ENCODE measurements at regions not wholly inside any gene's neighbourhood (a gene's known extent, or its start where the extent isn't known, plus 50 kb on each side); places are given as distances from the start of the nearest gene placed in this dataset.

- no peak for DNase-seq
- Histone ChIP-seq H3K4me3 (no peak overlapping the region), H3K4me1 (ENCODE audit: insufficient read depth) (peaks cover 9% of the 10 kb centered on the region), H3K27me3 (no peaks in the 10 kb centered on the region), H3K27ac (no peak overlapping the region), H3K9me3 (no peaks in the 10 kb centered on the region), H3K36me3 (no peaks in the 10 kb centered on the region)
- 87 to 91% (median 90%) methylated on average over 3 of the region's 3 CpGs for WGBS, 3 donors
- no peak for TF ChIP-seq CTCF (IDR thresholded peaks at IDR 0.05)
- intact Hi-C loops (cut with DNase I): no loop called here
These were observed 64.3 kb upstream of the BCL6 start for GRCh38 chr3:187809612-187809991.

- H3K9me3 ChIP-seq: no peaks in the 10 kb centered on the region
- 41 to 55% (median 42%) methylated on average over 3 of the region's 3 CpGs for WGBS, 3 donors
- peaks cover 9% of the 10 kb centered on the region for H3K4me1 ChIP-seq (ENCODE audit: insufficient read depth)
- no peaks in the 10 kb centered on the region for H3K36me3 ChIP-seq
- intact Hi-C loops (cut with DNase I): no loop called here
- TF ChIP-seq CTCF (IDR thresholded peaks at IDR 0.05) (no peak), POLR2A (IDR thresholded peaks at IDR 0.05) (no peak), EP300 (IDR thresholded peaks at IDR 0.05) (no peak)
- no peak overlapping the region for H3K4me3 ChIP-seq
- no peaks in the 10 kb centered on the region for H3K27me3 ChIP-seq
- DNase-seq: no peak
- H3K27ac ChIP-seq: no peak overlapping the region
These were observed 64.8 kb upstream of the BCL6 start for GRCh38 chr3:187810021-187810446.

- TF ChIP-seq EP300 (IDR thresholded peaks at IDR 0.05) (no peak), CTCF (IDR thresholded peaks at IDR 0.05) (no peak), POLR2A (IDR thresholded peaks at IDR 0.05) (no peak)
- no peaks in the 10 kb centered on the region for H3K36me3 ChIP-seq
- H3K27ac ChIP-seq: no peak overlapping the region
- intact Hi-C loops (cut with DNase I): no loop called here
- no peaks in the 10 kb centered on the region for H3K9me3 ChIP-seq
- WGBS, 3 donors: 89 to 94% (median 90%) methylated on average over 4 of the region's 4 CpGs
- H3K27me3 ChIP-seq: no peaks in the 10 kb centered on the region
- peaks cover 9% of the 10 kb centered on the region for H3K4me1 ChIP-seq (ENCODE audit: insufficient read depth)
- DNase-seq: no peak
- H3K4me3 ChIP-seq: no peak overlapping the region
These were observed 66.5 kb upstream of the BCL6 start for GRCh38 chr3:187811585-187812250.

- no peaks in the 10 kb centered on the region for H3K36me3 ChIP-seq
- H3K4me3 ChIP-seq: no peak overlapping the region
- no peak overlapping the region for H3K27ac ChIP-seq
- intact Hi-C loops (cut with DNase I): no loop called here
- H3K9me3 ChIP-seq: no peaks in the 10 kb centered on the region
- no peak for DNase-seq
- no peak for TF ChIP-seq EP300 (IDR thresholded peaks at IDR 0.05)
- TF ChIP-seq CTCF (IDR thresholded peaks at IDR 0.05): no peak
- no peak for TF ChIP-seq POLR2A (IDR thresholded peaks at IDR 0.05)
- peaks cover 9% of the 10 kb centered on the region for H3K4me1 ChIP-seq (ENCODE audit: insufficient read depth)
- no peaks in the 10 kb centered on the region for H3K27me3 ChIP-seq
- WGBS, 3 donors: 85 to 96% (median 95%) methylated on average over 5 of the region's 5 CpGs
These were observed 67.2 kb upstream of the BCL6 start for GRCh38 chr3:187812496-187812895.
